HepG2 (cell line): ENCODE measurements at regions not wholly inside any gene's neighbourhood (a gene's known extent, or its start where the extent isn't known, plus 50 kb on each side); places are given as distances from the start of the nearest gene placed in this dataset.

ENCODE experiments used
- ATAC-seq: fragments of 200-7000 bp; cut with Tn5 transposase; 3 replicates; pipeline ENCODE4 v1.9.1; 2020; ENCODE audit warnings: mild to moderate bottlenecking, moderate library complexity
- BruUV-seq: library from RNA; stranded (reverse); fragments of 400-500 nt; replicated peaks from 2 replicates; lab custom pipeline; 2021; lab: Mats Ljungman, UMichigan
- CTCF ChIA-PET: fragments of 300-600 bp; formaldehyde crosslinking; extraction: SDS; loops from one replicate; lab custom pipeline; 2021; ENCODE audit warnings: low total read pairs, inconsistent platforms, low intra/inter-chr PET ratio; lab: Yijun Ruan, JAX
- POLR2A ChIA-PET: fragments of 350-600 bp; sonication (Branson Sonifier 250); formaldehyde crosslinking; loops from one replicate; lab custom pipeline; 2020; ENCODE audit warnings: antibody characterized with exemption, inconsistent platforms; lab: Yijun Ruan, JAX
- DNase-seq: peaks from one replicate; pipeline ENCODE4 v3.0.0-alpha.2; 2015; ENCODE audit warnings: low spot score
- FAIRE-seq: peaks from 3 replicates; lab custom pipeline; 2011; peaks lifted over from hg19 to GRCh38; lab: Jason Lieb, UNC
- H2AFZ ChIP-seq: one replicate; pipeline ENCODE4 v1.6.1; 2011; ENCODE audit warnings: low read length, inconsistent platforms
- H3K27ac ChIP-seq: fragments of 300-600 bp; 3 replicates; pipeline ENCODE4 v1.8.0; 2011; ENCODE audit warnings: mixed run types, mild to moderate bottlenecking, mixed read lengths, low read length, inconsistent platforms; ENCODE audit not compliant: insufficient read depth; ENCODE audit errors: extremely low read length
- H3K27me3 ChIP-seq, 2 experiments: fragments of 200-600 bp in 1 of 2; 2 replicates in 1 of 2; 3 replicates in 1 of 2; pipeline versions ENCODE4 v1.6.0 to v1.8.0; 2011; ENCODE audit warnings: low read length in 2 of 2, mild to moderate bottlenecking in 2 of 2, moderate library complexity in 2 of 2, inconsistent platforms in 1 of 2; ENCODE audit not compliant: insufficient read depth in 2 of 2, control insufficient read depth in 1 of 2
- H3K36me3 ChIP-seq, 2 experiments: fragments of 200-600 bp in 1 of 2; replicated peaks in 1 of 2; 2 replicates in 1 of 2; 3 replicates in 1 of 2; pipeline versions ENCODE4 v1.5.1 to v1.8.0; 2011; ENCODE audit warnings: low read length in 2 of 2, inconsistent platforms in 1 of 2; ENCODE audit not compliant: insufficient read depth in 2 of 2, control insufficient read depth in 1 of 2
- H3K4me1 ChIP-seq: 2 replicates; pipeline ENCODE4 v1.5.1; 2012; ENCODE audit warnings: low read length, inconsistent platforms; ENCODE audit not compliant: insufficient read depth
- H3K4me2 ChIP-seq: 2 replicates; pipeline ENCODE4 v1.6.0; 2011; ENCODE audit warnings: low read depth, low read length, inconsistent platforms
- H3K4me3 ChIP-seq, 3 experiments: fragments of 200-600 bp in 1 of 3; sonication (generic), shearing (Covaris generic) in 1 of 3; replicated peaks in 1 of 3; 2 replicates each; pipeline ENCODE4 v1.5.1; 2011 to 2016; ENCODE audit warnings: low read length in 3 of 3, inconsistent platforms in 2 of 3, low read depth in 2 of 3, mild to moderate bottlenecking in 2 of 3, control low read depth in 1 of 3, mixed read lengths in 1 of 3; ENCODE audit not compliant: insufficient read depth in 1 of 3
- H3K79me2 ChIP-seq: one replicate; pipeline ENCODE4 v1.6.1; 2011; ENCODE audit warnings: low read length, inconsistent platforms; ENCODE audit not compliant: insufficient read depth
- H3K9ac ChIP-seq: 2 replicates; pipeline ENCODE4 v1.6.0; 2011; ENCODE audit warnings: mild to moderate bottlenecking, low read depth, low read length, inconsistent platforms; ENCODE audit not compliant: insufficient read depth
- H3K9me3 ChIP-seq: 2 replicates; pipeline ENCODE4 v1.5.1; 2012; ENCODE audit warnings: mild to moderate bottlenecking, low read length
- H4K20me1 ChIP-seq: 2 replicates; pipeline ENCODE4 v1.6.0; 2011; ENCODE audit warnings: inconsistent platforms, mild to moderate bottlenecking, low read length, moderate library complexity; ENCODE audit not compliant: insufficient read depth
- ATF3 ChIP-seq: sonication (generic); formaldehyde crosslinking; IDR thresholded peaks from 2 replicates; pipeline ENCODE4 v1.4.0; 2020; ENCODE audit warnings: missing genetic modification reagents
- ATF7-NPFF ChIP-seq: sonication (generic); formaldehyde crosslinking; IDR thresholded peaks from 2 replicates; pipeline ENCODE4 v1.8.1; 2023; ENCODE audit warnings: mild to moderate bottlenecking, low read depth, missing genetic modification reagents, moderate library complexity
- GLMP ChIP-seq: sonication (generic); formaldehyde crosslinking; IDR thresholded peaks from 2 replicates; pipeline ENCODE4 v1.9.0; 2021; ENCODE audit warnings: missing genetic modification reagents, mild to moderate bottlenecking, borderline replicate concordance
- KIAA2018 ChIP-seq: sonication (generic); formaldehyde crosslinking; IDR thresholded peaks from 2 replicates; pipeline ENCODE4 v1.5.0; 2020; ENCODE audit warnings: mild to moderate bottlenecking, missing genetic modification reagents, borderline replicate concordance
- MAFG ChIP-seq: sonication (generic); formaldehyde crosslinking; IDR thresholded peaks from 2 replicates; pipeline ENCODE4 v1.5.1; 2020; ENCODE audit warnings: mild to moderate bottlenecking, missing genetic modification reagents
- RBM22 ChIP-seq: fragments of 200-400 bp; formaldehyde crosslinking; optimal IDR thresholded peaks from 2 replicates; pipeline ENCODE3; 2017; ENCODE audit warnings: mild to moderate bottlenecking, low read length, moderate library complexity
- ZBTB49 ChIP-seq: sonication (generic); formaldehyde crosslinking; IDR thresholded peaks from 2 replicates; pipeline ENCODE4 v1.4.0; 2020; ENCODE audit warnings: missing genetic modification reagents, borderline replicate concordance
- ZNF337 ChIP-seq: sonication (generic); formaldehyde crosslinking; IDR thresholded peaks from 2 replicates; pipeline ENCODE4 v1.5.1; 2020; ENCODE audit warnings: missing genetic modification reagents, low read depth, mild to moderate bottlenecking, borderline replicate concordance
- ZNF619 ChIP-seq: sonication (generic); formaldehyde crosslinking; IDR thresholded peaks from 2 replicates; pipeline ENCODE4 v1.4.0; 2020; ENCODE audit warnings: mild to moderate bottlenecking, missing genetic modification reagents
- WGBS: methylation state at CpG from one replicate; pipeline ENCODE4 v1.1.6; 2017; ENCODE audit warnings: low lambda C conversion rate; 5-methylcytosine and 5-hydroxymethylcytosine counted together
- in situ Hi-C: cut with HindIII; loops from 2 replicates; pipeline ENCODE4 v1.10.0; 2017; ENCODE audit warnings: low pct_unique_long_range_greater_than_20kb; ENCODE audit not compliant: extremely low pct_ligation_motif_present
- intact Hi-C: fragments of 100-400 bp; cut with micrococcal nuclease; formaldehyde crosslinking; loops from one replicate; pipeline ENCODE4 v1.10.0; 2022; ENCODE audit not compliant: unreplicated experiment

GRCh38 chr4:33914386-33914785, 2329.9 kb downstream of the ARAP2 start (continued):
- no peak for TF ChIP-seq MAFG (CRISPR knock-in tag)
- no peak for TF ChIP-seq ATF3 (CRISPR knock-in tag)
- TF ChIP-seq, all 625 proteins: peak for 0

- 53% methylated on average over 1 of the region's 1 CpG for WGBS
- no peak overlapping the region for H3K27ac ChIP-seq
- no peak for TF ChIP-seq RBM22
- TF ChIP-seq KIAA2018 (CRISPR knock-in tag): no peak
- no peak for TF ChIP-seq ATF7-NPFF
- no peak for TF ChIP-seq GLMP (CRISPR knock-in tag)
- no peak for TF ChIP-seq ZNF619 (CRISPR knock-in tag)
- TF ChIP-seq ZBTB49 (CRISPR knock-in tag): no peak
- no peak for TF ChIP-seq MAFG (CRISPR knock-in tag)
- TF ChIP-seq ZNF337: no peak
Observed at GRCh38 chr4:33923469-33923868, 2320.8 kb downstream of the ARAP2 start.

More at GRCh38 chr4:33923469-33923868, 2320.8 kb downstream of the ARAP2 start:
- in situ Hi-C loops: no loop called here
- Histone ChIP-seq H3K9ac (no peak overlapping the region), H3K4me1 (no peaks in the 10 kb centered on the region), H4K20me1 (no peaks in the 10 kb centered on the region), H3K4me2 (no peak overlapping the region), H2AFZ (no peak overlapping the region), H3K79me2 (no peaks in the 10 kb centered on the region), H3K4me3 (no peak overlapping the region), H3K27me3 (no peaks in the 10 kb centered on the region), H3K36me3 (no peaks in the 10 kb centered on the region), H3K9me3 (peaks cover 72% of the 10 kb centered on the region)
- no TSS peak for BruUV-seq
- no peak for FAIRE-seq
- DNase-seq: no peak
- POLR2A ChIA-PET: no interaction called here
- CTCF ChIA-PET: no interaction called here
- intact Hi-C loops: no loop called here
- no peak for ATAC-seq
